ENCODE measurements at regions not wholly inside any gene's neighbourhood (a gene's known extent, or its start where the extent isn't known, plus 50 kb on each side); places are given as distances from the start of the nearest gene placed in this dataset.

DNA sequence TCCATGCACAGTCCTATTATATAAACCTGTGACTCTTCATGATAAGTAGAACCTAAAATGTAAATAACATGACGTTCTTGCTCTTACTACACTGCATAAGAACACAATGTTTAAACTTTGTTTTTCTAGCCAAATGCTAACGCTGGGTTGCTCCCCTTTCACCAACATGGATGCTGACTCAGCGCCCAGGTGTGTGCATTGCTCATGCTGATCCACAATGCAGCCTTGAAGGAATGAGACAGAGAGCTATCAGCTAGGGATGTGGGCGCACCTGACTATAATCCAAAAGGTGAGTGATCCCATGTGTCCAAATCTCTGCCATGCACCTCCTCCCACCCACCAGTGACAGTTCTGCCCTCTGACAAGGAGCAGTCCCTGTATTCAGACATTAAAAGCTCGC, 235.0 kb downstream of the IRS1 start:
- TF ChIP-seq, protein P1, sequence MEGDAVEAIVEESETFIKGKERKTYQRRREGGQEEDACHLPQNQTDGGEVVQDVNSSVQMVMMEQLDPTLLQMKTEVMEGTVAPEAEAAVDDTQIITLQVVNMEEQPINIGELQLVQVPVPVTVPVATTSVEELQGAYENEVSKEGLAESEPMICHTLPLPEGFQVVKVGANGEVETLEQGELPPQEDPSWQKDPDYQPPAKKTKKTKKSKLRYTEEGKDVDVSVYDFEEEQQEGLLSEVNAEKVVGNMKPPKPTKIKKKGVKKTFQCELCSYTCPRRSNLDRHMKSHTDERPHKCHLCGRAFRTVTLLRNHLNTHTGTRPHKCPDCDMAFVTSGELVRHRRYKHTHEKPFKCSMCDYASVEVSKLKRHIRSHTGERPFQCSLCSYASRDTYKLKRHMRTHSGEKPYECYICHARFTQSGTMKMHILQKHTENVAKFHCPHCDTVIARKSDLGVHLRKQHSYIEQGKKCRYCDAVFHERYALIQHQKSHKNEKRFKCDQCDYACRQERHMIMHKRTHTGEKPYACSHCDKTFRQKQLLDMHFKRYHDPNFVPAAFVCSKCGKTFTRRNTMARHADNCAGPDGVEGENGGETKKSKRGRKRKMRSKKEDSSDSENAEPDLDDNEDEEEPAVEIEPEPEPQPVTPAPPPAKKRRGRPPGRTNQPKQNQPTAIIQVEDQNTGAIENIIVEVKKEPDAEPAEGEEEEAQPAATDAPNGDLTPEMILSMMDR (IDR thresholded peaks at IDR 0.05; ENCODE audit: poor library complexity): no peak
- no peak for TF ChIP-seq EZH2 (IDR thresholded peaks at IDR 0.05; ENCODE audit: borderline replicate concordance)

Data from hepatocyte (in vitro differentiated cells).